ENCODE measurements at regions not wholly inside any gene's neighbourhood (a gene's known extent, or its start where the extent isn't known, plus 50 kb on each side); places are given as distances from the start of the nearest gene placed in this dataset.

DNA sequence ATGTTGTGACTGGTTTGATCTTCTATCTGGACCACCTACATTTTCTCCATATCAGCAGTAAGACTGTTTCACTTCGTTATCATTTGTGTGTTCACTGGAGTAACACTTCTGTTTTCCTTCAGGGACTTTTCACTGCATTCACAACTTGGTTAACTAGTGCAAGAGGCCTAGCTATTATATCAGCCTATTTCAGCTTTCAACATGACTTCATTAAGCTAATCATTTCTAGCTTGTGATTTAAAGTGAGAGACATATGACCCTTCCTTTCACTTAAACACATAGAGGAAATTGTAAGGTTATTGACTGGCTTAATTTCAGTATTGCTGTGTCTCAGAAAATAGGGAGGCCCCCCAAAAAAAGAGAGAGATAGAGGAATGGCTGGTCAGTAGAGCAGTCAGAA, 622.8 kb upstream of the NRSN1 start:
- TF ChIP-seq, protein P1, sequence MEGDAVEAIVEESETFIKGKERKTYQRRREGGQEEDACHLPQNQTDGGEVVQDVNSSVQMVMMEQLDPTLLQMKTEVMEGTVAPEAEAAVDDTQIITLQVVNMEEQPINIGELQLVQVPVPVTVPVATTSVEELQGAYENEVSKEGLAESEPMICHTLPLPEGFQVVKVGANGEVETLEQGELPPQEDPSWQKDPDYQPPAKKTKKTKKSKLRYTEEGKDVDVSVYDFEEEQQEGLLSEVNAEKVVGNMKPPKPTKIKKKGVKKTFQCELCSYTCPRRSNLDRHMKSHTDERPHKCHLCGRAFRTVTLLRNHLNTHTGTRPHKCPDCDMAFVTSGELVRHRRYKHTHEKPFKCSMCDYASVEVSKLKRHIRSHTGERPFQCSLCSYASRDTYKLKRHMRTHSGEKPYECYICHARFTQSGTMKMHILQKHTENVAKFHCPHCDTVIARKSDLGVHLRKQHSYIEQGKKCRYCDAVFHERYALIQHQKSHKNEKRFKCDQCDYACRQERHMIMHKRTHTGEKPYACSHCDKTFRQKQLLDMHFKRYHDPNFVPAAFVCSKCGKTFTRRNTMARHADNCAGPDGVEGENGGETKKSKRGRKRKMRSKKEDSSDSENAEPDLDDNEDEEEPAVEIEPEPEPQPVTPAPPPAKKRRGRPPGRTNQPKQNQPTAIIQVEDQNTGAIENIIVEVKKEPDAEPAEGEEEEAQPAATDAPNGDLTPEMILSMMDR (IDR thresholded peaks at IDR 0.05), result no peak
- H3K27me3 Mint-ChIP-seq, result no peaks in the 10 kb centered on the region
- peaks cover 2% of the 10 kb centered on the region for H3K9me3 Mint-ChIP-seq
- ChIA-PET CTCF (no interaction called here), POLR2A (no interaction called here)
- ATAC-seq (ENCODE audit: low read depth) (no peak), DNase-seq (no peak)
- no peaks in the 10 kb centered on the region for H3K36me3 Mint-ChIP-seq (ENCODE audit: low read depth)
- intact Hi-C loops (cut with micrococcal nuclease), result no loop called here
- H3K27ac Mint-ChIP-seq, result no peak overlapping the region
- no peaks in the 10 kb centered on the region for H3K4me1 Mint-ChIP-seq
- H3K4me3 Mint-ChIP-seq, result no peak overlapping the region

DNA sequence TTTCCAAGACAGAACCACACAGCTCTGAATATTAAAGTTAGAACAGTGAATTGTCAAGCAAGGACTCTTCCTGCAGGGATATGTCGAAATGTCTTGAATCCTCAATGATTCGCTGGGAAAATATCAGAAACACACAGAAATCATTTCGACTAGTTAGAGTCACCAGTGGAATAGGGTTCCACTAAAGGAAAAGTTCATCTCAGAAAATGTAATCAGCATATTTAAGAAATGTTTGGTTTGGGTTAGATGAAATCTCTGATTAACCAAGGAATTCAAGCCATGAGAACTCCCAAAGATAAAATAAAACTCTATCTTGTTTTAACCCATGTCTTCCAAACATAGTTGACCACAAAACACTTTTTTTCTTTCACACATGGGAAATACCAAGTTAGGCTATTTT, 621.0 kb upstream of the NRSN1 start:
- Mint-ChIP-seq H3K4me3 (no peak overlapping the region), H3K9me3 (peaks cover 2% of the 10 kb centered on the region), H3K4me1 (no peaks in the 10 kb centered on the region), H3K27me3 (no peaks in the 10 kb centered on the region), H3K36me3 (ENCODE audit: low read depth) (no peaks in the 10 kb centered on the region), H3K27ac (no peak overlapping the region)
- TF ChIP-seq, protein P1 (IDR thresholded peaks at IDR 0.05), result no peak
- POLR2A ChIA-PET, result no interaction called here
- CTCF ChIA-PET, result no interaction called here
- intact Hi-C loops (cut with micrococcal nuclease), result no loop called here
- DNase-seq (no peak), ATAC-seq (ENCODE audit: low read depth) (no peak)

DNA sequence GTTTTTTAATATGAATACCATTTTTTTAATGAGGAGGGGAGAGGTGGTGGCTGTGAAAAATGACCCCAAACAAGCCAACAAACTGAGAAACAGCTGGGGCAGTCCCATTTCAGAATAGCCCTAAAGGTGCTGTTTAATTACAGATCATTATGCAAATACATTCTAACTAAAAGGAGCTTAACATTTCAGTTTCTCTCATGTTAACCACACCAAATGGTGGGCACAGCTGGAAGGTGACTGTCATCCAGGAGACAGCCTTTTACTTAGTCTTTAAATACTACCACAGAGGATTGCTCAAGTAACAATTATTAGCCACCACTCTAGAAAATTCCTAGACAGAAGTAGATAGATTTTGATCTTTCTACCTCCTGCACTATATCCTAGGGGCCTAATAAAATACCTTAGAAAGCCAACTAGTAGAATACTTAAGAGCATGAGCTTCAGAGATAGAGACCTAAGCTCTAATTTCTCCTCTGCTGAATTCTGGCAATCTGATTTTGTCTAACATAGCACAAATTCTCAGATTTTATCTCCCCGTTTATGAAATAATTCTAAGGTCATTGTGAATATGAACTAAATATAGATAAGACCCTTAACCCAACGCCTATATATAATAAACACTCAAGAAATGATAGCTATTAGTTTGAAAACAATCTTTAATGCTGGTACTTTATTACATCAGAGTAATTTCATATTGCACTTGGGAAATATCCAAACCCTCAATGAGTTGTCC, 615.1 kb upstream of the NRSN1 start:
- no peak for ATAC-seq (ENCODE audit: low read depth)
- CTCF ChIA-PET, result no interaction called here
- no peak for DNase-seq
- Mint-ChIP-seq H3K27me3 (no peaks in the 10 kb centered on the region), H3K4me1 (no peaks in the 10 kb centered on the region), H3K9me3 (peaks cover 5% of the 10 kb centered on the region), H3K36me3 (ENCODE audit: low read depth) (no peaks in the 10 kb centered on the region), H3K4me3 (no peak overlapping the region), H3K27ac (no peak overlapping the region)
- TF ChIP-seq, protein P1 (IDR thresholded peaks at IDR 0.05), result no peak
- intact Hi-C loops (cut with micrococcal nuclease), result no loop called here
- POLR2A ChIA-PET, result no interaction called here

DNA sequence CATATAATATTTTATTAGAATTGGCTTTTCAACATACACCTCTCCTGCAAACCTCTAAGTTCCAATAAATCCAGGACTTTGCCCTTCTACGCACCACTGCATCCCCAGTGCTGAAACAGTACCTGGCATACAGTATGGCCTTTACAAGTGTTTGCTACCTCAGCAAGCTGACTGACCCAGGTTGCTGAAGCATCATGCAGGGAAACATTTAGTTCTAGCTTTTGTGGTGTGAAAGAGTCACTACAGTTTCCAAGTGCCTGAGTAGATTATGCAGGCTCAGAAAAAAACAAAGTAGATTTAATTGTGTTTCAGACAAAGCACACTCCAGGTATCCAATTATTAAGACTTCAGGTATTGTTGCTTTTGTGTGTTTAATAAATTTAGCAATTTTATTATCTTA, 614.2 kb upstream of the NRSN1 start:
- ATAC-seq (ENCODE audit: low read depth), result no peak
- Mint-ChIP-seq H3K9me3 (peaks cover 4% of the 10 kb centered on the region), H3K36me3 (ENCODE audit: low read depth) (no peaks in the 10 kb centered on the region), H3K27ac (no peak overlapping the region), H3K4me1 (no peaks in the 10 kb centered on the region), H3K4me3 (no peak overlapping the region), H3K27me3 (no peaks in the 10 kb centered on the region)
- intact Hi-C loops (cut with micrococcal nuclease), result no loop called here
- CTCF ChIA-PET, result no interaction called here
- no peak for DNase-seq
- POLR2A ChIA-PET, result no interaction called here
- TF ChIP-seq, protein P1 (IDR thresholded peaks at IDR 0.05), result no peak

DNA sequence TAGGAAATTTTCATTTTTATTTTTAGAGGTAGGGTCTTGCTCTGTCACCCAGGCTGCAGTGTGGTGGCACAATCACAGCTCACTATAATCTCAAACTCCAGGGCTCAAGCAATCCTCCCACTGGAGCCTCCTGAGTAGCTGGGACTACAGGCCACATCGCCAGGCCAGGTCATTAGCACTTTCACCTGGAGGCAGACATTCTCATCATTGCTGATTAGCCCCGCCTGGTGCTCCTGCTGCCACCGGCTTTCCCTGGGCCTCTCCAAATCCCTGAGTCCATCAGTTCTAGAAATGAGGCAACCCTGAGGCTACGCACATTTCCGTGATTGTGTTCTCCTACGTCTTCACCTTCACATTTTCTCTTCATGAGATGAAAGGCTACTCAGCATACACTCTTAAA, 607.7 kb upstream of the NRSN1 start:
- Mint-ChIP-seq H3K27me3 (no peaks in the 10 kb centered on the region), H3K4me1 (no peaks in the 10 kb centered on the region), H3K36me3 (ENCODE audit: low read depth) (no peaks in the 10 kb centered on the region), H3K4me3 (no peak overlapping the region), H3K27ac (no peak overlapping the region), H3K9me3 (peaks cover 1% of the 10 kb centered on the region)
- DNase-seq (no peak), ATAC-seq (ENCODE audit: low read depth) (no peak)
- intact Hi-C loops (cut with micrococcal nuclease), result no loop called here
- ChIA-PET POLR2A (no interaction called here), CTCF (no interaction called here)
- TF ChIP-seq, protein P1 (IDR thresholded peaks at IDR 0.05), result no peak
